Activated naive CD8-positive, alpha-beta T cell (primary cell): ENCODE measurements at regions not wholly inside any gene's neighbourhood (a gene's known extent, or its start where the extent isn't known, plus 50 kb on each side); places are given as distances from the start of the nearest gene placed in this dataset.
"Not testable (repeated sequence)": the region's sequence is repeated elsewhere in the genome, so short reads cannot be mapped to it uniquely, and the experiment has no call there.

Source experiments
- H3K27ac Mint-ChIP-seq: one replicate; pipeline ENCODE4 v1.8.0; 2021; ENCODE audit warnings: mixed read lengths
- H3K27me3 Mint-ChIP-seq: one replicate; pipeline ENCODE4 v1.8.0; 2021; ENCODE audit warnings: mixed read lengths
- H3K36me3 Mint-ChIP-seq: one replicate; pipeline ENCODE4 v1.8.0; 2021; ENCODE audit warnings: mixed read lengths
- H3K4me1 Mint-ChIP-seq: one replicate; pipeline ENCODE4 v1.8.0; 2021; ENCODE audit warnings: low read depth, mixed read lengths
- H3K4me3 Mint-ChIP-seq: one replicate; pipeline ENCODE4 v1.8.0; 2021; ENCODE audit warnings: mild to moderate bottlenecking, mixed read lengths
- H3K9me3 Mint-ChIP-seq: one replicate; pipeline ENCODE4 v1.8.0; 2021; ENCODE audit warnings: low read depth, mixed read lengths

- H3K36me3 Mint-ChIP-seq, H3K27me3 Mint-ChIP-seq, H3K4me3 Mint-ChIP-seq, H3K9me3 Mint-ChIP-seq, H3K27ac Mint-ChIP-seq, H3K4me1 Mint-ChIP-seq: not testable (repeated sequence)
Observed at GRCh38 chr2:90248400-90248799, 1556.9 kb downstream of the RPIA start.

GRCh38 chr2:90250350-90250749 is 1558.9 kb downstream of the RPIA start:
- not testable (repeated sequence) for H3K4me1 Mint-ChIP-seq, H3K4me3 Mint-ChIP-seq, H3K36me3 Mint-ChIP-seq, H3K9me3 Mint-ChIP-seq, H3K27me3 Mint-ChIP-seq, H3K27ac Mint-ChIP-seq

- not testable (repeated sequence) for H3K36me3 Mint-ChIP-seq, H3K4me1 Mint-ChIP-seq, H3K4me3 Mint-ChIP-seq, H3K27me3 Mint-ChIP-seq, H3K27ac Mint-ChIP-seq
- peaks cover 11% of the 10 kb centered on the region for H3K9me3 Mint-ChIP-seq
Observed at GRCh38 chr2:90251576-90251975, 1560.1 kb downstream of the RPIA start.

GRCh38 chr2:90253306-90253705 is 1561.8 kb downstream of the RPIA start:
- H3K36me3 Mint-ChIP-seq, H3K4me3 Mint-ChIP-seq, H3K27me3 Mint-ChIP-seq, H3K4me1 Mint-ChIP-seq, H3K27ac Mint-ChIP-seq: not testable (repeated sequence)
- H3K9me3 Mint-ChIP-seq = peaks cover 28% of the 10 kb centered on the region

GRCh38 chr2:90266888-90267287 is 1575.4 kb downstream of the RPIA start:
- not testable (repeated sequence) for H3K4me3 Mint-ChIP-seq, H3K4me1 Mint-ChIP-seq, H3K9me3 Mint-ChIP-seq, H3K36me3 Mint-ChIP-seq, H3K27ac Mint-ChIP-seq, H3K27me3 Mint-ChIP-seq

GRCh38 chr2:90287751-90288150 is 1596.3 kb downstream of the RPIA start:
- H3K27ac Mint-ChIP-seq, H3K36me3 Mint-ChIP-seq, H3K9me3 Mint-ChIP-seq, H3K4me3 Mint-ChIP-seq, H3K27me3 Mint-ChIP-seq, H3K4me1 Mint-ChIP-seq: not testable (repeated sequence)

GRCh38 chr2:90288396-90288795 is 1596.9 kb downstream of the RPIA start:
- H3K9me3 Mint-ChIP-seq, H3K27me3 Mint-ChIP-seq, H3K4me3 Mint-ChIP-seq, H3K4me1 Mint-ChIP-seq, H3K36me3 Mint-ChIP-seq, H3K27ac Mint-ChIP-seq: not testable (repeated sequence)

GRCh38 chr2:90289291-90289980 is 1598.0 kb downstream of the RPIA start:
- H3K4me3 Mint-ChIP-seq, H3K4me1 Mint-ChIP-seq, H3K27ac Mint-ChIP-seq, H3K27me3 Mint-ChIP-seq, H3K9me3 Mint-ChIP-seq, H3K36me3 Mint-ChIP-seq: not testable (repeated sequence)

GRCh38 chr2:90290701-90291100 is 1599.2 kb downstream of the RPIA start:
- H3K4me3 Mint-ChIP-seq, H3K36me3 Mint-ChIP-seq, H3K27me3 Mint-ChIP-seq: not testable (repeated sequence)

GRCh38 chr2:90291168-90291883 is 1599.9 kb downstream of the RPIA start:
- H3K4me3 Mint-ChIP-seq, H3K27me3 Mint-ChIP-seq, H3K27ac Mint-ChIP-seq, H3K9me3 Mint-ChIP-seq, H3K36me3 Mint-ChIP-seq, H3K4me1 Mint-ChIP-seq: not testable (repeated sequence)

More at GRCh38 chr2:90290701-90291100, 1599.2 kb downstream of the RPIA start:
- not testable (repeated sequence) for H3K9me3 Mint-ChIP-seq, H3K4me1 Mint-ChIP-seq, H3K27ac Mint-ChIP-seq

GRCh38 chr2:90291934-90292333 is 1600.5 kb downstream of the RPIA start:
- H3K4me1 Mint-ChIP-seq = not testable (repeated sequence)

GRCh38 chr2:90292451-90292850 is 1601.0 kb downstream of the RPIA start:
- H3K36me3 Mint-ChIP-seq, H3K27ac Mint-ChIP-seq: not testable (repeated sequence)

More at GRCh38 chr2:90291934-90292333, 1600.5 kb downstream of the RPIA start:
- not testable (repeated sequence) for H3K4me3 Mint-ChIP-seq, H3K36me3 Mint-ChIP-seq, H3K9me3 Mint-ChIP-seq, H3K27me3 Mint-ChIP-seq, H3K27ac Mint-ChIP-seq

GRCh38 chr2:90293224-90293623 is 1601.8 kb downstream of the RPIA start:
- H3K4me3 Mint-ChIP-seq = not testable (repeated sequence)

More at GRCh38 chr2:90292451-90292850, 1601.0 kb downstream of the RPIA start:
- H3K27me3 Mint-ChIP-seq, H3K4me1 Mint-ChIP-seq, H3K4me3 Mint-ChIP-seq, H3K9me3 Mint-ChIP-seq: not testable (repeated sequence)

GRCh38 chr2:90293806-90294205 is 1602.3 kb downstream of the RPIA start:
- not testable (repeated sequence) for H3K9me3 Mint-ChIP-seq, H3K4me3 Mint-ChIP-seq

More at GRCh38 chr2:90293224-90293623, 1601.8 kb downstream of the RPIA start:
- H3K9me3 Mint-ChIP-seq, H3K27ac Mint-ChIP-seq, H3K4me1 Mint-ChIP-seq, H3K27me3 Mint-ChIP-seq, H3K36me3 Mint-ChIP-seq: not testable (repeated sequence)

GRCh38 chr2:90295036-90295750 is 1603.7 kb downstream of the RPIA start:
- H3K4me3 Mint-ChIP-seq, H3K27ac Mint-ChIP-seq, H3K27me3 Mint-ChIP-seq, H3K4me1 Mint-ChIP-seq, H3K9me3 Mint-ChIP-seq, H3K36me3 Mint-ChIP-seq: not testable (repeated sequence)

More at GRCh38 chr2:90293806-90294205, 1602.3 kb downstream of the RPIA start:
- not testable (repeated sequence) for H3K4me1 Mint-ChIP-seq, H3K27ac Mint-ChIP-seq, H3K36me3 Mint-ChIP-seq, H3K27me3 Mint-ChIP-seq

- H3K9me3 Mint-ChIP-seq, H3K27ac Mint-ChIP-seq, H3K4me1 Mint-ChIP-seq, H3K36me3 Mint-ChIP-seq, H3K27me3 Mint-ChIP-seq, H3K4me3 Mint-ChIP-seq: not testable (repeated sequence)
Observed at GRCh38 chr2:90296484-90296777, 1605.0 kb downstream of the RPIA start.
